Inflammatory macrophage treated with lipopolysaccharide for 4 hours (primary cell): ENCODE measurements at regions not wholly inside any gene's neighbourhood (a gene's known extent, or its start where the extent isn't known, plus 50 kb on each side); places are given as distances from the start of the nearest gene placed in this dataset.
"Not testable (repeated sequence)": the region's sequence is repeated elsewhere in the genome, so short reads cannot be mapped to it uniquely, and the experiment has no call there.

ENCODE experiments used
- DNase-seq: peaks from one replicate; pipeline ENCODE4 v3.0.0-alpha.2; 2020

DNA sequence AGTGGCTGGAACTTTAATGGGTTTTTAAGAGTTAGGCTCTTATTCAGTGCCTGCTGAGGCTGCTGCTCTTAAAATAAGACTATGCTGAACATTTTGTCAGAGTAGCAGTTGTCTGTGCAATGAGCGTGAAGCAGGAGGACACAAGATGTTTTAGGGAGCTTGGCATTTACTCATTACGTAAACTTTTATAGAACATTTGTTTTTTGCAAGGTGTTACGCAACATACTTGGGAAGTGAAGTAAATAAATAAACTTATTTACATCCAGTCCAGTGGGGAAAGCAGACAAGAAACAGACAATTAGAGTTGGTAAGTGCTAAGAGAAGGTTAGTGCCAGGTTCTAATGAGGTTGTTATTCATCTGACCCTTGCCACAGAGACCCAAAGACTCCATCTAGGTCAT lies 226.0 kb downstream of the HINT1 start:
- no peak for DNase-seq

DNA sequence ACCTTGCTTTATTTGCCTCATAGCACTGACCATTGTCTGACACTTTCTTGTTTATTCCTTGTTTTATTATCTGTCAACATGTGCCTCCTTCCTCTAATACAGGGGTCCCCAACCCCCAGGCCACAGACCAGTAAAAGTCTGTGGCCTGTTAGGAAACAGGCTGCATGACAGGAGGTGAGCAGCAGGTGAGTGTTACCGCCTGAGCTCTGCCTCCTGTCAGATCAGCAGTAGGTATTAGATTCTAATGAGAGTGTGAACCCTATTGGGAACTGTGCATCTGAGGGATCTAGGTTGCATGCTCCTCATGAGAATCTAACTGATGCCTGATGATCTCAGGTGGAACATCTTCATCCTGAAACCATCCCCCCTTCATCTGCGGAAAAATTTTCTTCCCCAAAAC lies 228.0 kb downstream of the HINT1 start:
- DNase-seq: no peak

DNA sequence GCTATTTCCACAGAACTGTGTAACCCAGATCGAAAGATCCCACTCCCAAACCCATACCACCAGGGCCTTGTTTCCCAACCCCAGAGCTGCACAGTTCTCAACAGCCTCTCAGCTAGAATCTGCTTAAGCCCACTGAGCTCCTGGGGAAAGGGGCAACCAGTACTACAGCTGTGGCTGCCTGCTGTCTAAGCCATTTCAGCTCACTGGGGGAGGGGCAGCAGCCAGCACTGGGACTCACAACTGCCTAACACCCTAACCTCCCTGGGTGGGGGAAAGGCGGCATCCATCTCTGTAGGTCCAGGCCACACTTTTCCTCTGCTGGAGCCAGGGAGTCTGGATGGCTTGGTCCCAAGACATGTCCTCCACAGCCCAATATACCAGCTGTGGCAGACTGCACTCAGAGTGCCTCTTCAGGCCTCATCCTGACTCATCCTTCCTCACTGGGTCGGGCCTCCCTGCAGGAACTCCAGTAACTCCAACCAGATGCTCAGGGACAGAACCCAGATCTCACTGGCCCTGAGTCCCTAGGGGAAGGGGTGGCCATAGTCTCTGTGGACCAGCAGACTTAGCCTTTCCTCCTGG lies 241.4 kb downstream of the HINT1 start:
- no peak for DNase-seq

DNA sequence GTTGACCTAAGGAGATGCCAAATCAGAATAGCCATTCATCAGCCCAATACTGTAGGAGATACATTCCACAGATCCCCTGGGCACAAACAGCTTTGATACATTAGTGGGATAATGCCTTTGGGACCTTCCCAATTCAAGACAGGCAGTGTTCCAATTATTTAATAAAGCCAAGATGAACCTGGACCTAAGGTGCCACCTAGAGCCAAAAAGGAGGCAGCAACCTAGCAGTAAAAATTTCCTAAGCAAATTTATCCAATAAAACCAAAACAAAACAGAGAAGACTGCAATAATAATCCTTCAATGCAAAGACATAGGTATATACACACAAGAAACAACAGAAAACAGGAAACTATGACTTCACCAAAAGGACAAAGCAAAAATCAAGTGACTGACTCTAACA lies 253.0 kb downstream of the HINT1 start:
- DNase-seq: no peak

DNA sequence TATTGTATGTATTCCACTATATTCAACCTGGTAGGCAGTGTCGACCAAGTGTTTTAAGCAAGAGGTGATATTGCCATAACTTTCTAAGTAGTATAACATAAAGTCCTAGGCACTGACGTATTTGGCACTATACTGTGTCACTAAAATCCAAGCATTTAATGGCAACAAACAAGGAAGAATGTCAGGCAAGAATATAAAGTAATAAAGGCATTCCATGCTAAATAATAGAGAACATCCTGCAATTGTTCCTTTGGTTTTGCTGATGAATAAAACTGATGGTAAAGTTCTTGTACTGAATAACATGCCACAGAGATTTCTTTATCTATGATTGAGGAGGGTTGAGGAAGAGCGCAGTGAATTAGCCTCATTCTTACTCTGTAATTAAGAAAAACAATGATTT lies 256.9 kb downstream of the HINT1 start:
- DNase-seq: no peak

DNA sequence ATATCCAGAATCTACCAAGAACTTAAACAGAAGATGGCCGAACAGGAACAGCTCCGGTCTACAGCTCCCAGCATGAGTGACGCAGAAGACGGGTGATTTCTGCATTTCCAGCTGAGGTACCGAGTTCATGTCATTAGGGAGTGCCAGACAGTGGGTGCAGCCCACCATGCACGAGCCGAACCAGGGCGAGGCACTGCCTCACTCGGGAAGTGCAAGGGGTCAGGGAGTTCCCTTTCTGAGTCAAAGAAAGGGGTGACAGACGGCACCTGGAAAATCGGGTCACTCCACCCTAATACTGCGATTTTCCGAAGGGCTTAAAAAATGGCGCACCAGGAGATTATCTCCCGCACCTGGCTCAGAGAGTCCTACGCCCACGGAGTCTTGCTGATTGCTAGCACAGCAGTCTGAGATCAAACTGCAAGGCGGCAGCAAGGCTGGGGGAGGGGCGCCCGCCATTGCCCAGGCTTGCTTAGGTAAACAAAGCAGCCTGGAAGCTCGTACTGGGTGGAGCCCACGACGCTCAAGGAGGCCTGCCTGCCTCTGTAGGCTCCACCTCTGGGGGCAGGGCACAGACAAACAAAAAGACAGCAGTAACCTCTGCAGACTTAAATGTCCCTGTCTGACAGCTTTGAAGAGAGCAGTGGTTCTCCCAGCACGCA lies 267.4 kb downstream of the HINT1 start:
- not testable (repeated sequence) for DNase-seq

DNA sequence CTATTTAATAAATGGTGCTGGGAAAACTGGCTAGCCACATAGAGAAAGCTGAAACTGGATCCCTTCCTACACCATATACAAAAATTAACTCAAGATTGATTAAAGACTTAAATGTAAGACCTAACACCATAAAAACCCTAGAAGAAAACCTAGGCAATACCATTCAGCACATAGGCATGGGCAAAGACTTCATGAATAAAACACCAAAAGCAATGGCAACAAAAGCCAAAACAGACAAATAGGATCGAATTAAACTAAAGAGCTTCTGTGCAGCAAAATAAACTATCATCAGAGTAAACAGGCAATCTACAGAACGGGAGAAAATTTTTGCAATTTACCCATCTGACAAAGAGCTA lies 267.9 kb downstream of the HINT1 start:
- not testable (repeated sequence) for DNase-seq

DNA sequence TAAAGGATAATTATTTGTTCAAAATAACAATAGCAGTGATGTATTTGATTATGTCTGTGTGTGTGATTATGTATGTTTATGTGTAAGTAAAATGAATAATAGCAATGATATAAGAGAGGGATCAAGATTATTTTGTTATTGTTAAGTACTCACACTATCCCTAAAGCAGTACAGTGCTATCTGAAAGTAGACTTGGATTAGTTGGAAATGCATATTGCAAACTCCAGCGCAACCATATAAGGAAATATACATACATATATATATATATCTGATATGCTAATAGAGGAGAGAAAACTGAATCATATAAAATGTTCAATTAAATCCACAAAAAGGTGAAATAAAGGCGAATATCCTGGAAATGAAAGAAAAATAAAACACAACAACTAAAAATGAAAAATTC lies 268.4 kb downstream of the HINT1 start:
- DNase-seq: no peak

DNA sequence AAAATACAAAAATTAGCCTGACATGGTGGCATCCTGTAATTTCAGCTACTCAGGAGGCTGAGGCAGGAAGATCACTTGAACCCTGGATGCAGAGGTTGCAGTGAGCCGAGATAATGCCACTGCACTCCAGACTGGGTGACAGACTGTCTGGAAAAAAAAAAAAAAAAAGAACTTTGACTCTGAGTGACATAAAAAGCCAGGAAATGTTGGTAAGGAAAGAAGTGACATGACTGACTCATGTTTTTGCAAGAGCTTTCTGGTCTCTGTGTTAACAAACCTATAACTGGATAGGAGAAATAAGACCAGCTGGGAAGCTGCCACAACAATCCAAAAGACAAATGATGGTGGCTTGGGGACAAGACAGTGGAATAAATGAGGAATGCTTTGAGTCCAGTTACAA lies 272.1 kb downstream of the HINT1 start:
- peak; percentile 56 for DNase-seq

DNA sequence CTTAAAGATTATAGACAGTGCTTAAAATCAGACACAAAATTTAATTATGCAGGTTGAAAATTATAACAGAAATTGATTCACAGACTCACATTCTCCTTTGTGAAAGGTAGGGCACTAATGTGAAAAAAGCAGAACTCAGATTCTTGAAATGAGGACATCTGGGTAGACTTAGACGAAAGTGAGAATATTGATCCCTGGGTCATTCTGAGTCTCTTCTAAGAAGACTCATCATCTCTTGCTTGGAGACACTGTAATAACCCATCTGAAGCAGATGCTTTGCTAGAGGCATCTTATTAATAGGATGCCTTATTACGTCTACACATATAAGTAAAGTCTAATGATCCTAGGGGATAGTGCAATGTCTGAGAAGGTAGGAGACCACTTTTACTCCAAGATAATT lies 274.4 kb downstream of the HINT1 start:
- no peak for DNase-seq

DNA sequence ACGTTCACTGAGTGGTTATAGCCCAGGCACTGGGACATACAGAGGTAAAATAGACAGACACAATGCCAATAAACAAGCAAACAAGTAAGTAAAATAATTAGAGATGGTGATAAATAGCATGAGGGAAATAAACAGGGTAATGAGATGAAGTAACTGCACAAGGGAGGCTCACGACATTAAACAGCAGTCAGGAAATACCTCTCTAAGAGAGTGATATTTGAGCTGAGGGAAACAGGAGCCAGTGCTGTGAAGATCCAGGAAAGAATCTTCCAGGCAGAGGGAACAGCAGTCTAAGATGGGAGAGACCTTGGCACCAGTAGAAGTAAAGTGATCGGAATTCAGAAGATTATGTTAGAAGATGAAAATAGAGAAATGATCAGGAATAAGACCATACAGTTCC lies 279.4 kb downstream of the HINT1 start:
- DNase-seq: no peak

DNA sequence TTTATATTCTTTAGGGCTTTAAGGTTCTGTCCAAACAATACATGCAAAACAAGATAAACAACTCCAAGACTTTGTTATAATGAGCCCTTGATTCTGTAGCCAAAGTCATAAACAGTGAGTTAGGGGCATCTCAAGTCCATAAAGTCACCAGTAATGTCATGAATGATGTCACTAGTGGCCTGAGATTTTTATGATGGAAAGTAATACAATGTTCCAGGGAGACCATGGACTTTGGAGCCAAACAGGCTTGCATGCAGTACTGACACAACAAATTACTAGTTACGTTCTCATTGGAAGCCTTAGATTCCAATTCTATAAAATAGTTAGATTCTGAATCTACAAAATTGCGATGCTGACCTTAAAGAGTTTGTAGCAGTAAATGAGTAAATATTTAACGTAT lies 280.0 kb downstream of the HINT1 start:
- no peak for DNase-seq

DNA sequence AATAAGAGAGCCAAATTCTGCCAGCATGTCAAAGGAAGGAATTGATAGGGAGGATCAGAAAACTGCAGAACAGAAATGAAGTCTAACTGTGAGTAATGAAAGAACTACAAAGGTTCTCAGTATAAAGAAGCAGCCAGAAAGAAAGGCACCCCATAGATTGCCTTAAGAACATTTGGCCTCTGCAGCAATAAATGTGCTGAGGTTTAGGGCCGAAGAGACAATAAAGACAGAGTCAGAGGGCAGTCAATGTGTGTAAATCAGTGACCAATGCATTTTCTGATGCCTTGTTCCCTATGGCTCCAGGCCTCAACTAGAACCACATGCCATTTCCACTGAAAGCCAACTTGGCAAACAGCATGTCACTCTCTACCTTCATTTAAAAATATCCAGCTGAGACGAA lies 281.0 kb downstream of the HINT1 start:
- DNase-seq: no peak

DNA sequence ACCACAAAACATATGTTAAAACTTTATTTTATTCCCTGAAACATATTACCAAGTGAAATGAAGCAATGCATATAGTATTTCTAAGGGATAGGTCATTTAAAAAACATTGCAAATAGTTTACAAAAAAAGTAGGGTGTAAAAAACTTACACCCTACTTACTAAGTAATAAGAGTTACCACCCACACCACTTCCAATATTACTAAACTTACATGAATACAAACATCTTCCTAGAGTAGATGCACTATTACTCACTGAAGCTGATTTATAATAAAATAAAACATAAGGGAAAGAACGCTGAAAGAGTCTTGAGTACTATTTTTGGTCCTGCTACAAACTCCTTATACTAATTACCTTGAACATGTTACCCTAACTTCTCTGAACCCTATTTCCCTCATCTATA lies 289.4 kb downstream of the HINT1 start:
- DNase-seq: no peak

DNA sequence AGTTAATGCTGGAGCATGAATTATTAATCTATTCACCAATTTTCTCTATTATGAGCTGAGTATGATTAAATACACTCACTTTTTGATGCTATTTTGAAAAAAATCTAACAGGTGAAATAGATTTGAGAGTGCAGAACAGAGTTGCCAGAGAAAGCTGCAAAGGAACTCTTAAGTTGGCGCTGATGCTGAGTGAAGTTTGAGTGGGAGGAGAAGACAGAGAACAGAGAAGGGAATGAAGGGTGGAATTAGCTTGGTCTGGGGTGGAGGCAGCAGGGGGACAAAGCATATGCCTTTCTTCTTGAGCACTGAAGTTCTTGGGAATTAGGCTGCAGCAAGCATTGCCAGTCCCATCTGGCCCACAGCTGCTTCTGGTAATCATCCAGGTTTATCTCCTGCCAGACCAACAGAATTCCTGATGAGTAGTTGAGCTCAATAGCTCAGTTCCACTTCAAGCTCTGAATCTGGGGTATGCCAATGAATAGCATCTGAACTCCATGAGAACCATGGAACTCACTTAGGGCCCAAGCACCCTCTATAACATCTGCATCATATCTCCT lies 290.1 kb downstream of the HINT1 start:
- no peak for DNase-seq

DNA sequence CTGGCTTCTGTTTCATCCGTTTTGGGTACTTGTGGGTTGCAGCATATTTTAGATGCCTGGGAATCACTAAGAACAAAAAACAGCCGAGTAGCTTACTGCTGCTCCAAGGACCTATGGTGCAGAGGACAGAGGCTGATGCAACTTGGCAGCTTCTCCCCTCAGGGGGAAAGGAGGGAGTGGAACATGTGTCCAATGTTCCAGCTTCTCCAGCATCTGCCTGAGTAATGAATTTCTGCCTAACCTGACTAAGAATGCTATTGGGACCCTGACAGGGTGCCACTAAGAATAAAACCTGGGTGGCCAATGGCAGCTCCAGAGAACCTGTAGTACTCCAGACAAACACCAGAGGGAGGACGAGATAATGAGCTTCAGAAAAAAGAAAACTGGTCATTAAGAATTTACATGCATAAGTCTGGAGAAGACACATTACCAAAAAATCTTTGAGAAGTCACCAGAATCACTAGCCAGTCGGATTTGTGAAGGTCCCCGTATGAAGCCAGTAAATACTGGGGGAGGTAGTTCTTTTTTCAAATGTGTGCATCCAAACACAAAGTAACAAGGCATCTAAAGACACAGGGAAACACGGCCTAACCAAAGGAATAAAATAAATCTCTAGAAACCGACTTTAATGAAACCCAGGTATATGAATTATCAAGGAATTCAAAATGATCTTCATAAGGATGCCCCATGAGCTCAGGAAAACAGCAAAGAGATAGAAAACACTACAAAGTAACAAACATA lies 293.5 kb downstream of the HINT1 start:
- DNase-seq: peak; percentile 32

DNA sequence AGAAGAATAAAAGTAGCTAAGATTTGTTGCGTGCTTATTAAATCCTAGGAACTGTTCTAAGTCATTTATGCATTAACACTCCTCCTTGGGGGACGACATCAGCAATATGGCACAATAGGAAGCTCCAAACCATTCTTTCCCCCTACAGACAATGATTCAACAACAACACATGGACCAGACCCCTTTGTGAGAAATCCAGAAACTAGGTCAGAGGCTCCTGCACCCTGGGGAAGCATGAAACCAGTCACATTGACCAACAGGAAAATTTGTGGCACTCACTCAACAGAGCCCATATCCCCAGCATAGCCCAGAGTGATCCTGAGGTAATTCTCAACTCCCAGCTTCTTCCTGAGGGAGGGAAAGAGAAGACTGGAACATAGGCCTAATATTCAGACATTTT lies 294.4 kb downstream of the HINT1 start:
- DNase-seq: peak; percentile 2

DNA sequence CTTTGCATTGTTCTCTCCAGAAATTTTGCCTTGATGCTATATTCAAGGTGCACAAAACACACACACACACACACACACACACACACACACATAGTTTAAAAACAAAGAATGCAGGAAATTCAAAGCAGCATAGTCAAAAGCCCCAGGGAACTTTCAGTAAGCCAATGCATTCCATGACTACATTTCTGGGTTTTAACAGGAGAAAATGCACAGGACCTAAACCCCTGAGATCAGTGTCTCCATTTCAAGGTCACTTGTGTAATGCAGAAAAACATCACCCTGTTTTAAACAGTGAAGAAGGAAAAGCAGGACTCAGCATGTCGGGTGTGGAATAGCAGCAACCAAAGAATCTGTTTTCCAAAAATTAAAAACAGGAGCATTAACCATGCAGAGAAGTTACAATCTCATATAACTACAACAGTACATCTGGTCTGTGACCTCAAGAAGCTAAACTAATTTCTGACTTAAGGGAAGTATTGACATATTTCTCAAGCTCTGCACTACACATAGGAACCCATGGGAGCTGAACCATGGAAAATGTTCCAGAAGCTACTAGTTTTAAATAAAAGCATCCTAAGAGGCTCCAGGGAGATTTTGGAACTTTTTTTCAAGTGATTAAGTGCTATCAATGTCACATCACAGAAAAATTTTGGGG lies 296.7 kb downstream of the HINT1 start:
- no peak for DNase-seq

DNA sequence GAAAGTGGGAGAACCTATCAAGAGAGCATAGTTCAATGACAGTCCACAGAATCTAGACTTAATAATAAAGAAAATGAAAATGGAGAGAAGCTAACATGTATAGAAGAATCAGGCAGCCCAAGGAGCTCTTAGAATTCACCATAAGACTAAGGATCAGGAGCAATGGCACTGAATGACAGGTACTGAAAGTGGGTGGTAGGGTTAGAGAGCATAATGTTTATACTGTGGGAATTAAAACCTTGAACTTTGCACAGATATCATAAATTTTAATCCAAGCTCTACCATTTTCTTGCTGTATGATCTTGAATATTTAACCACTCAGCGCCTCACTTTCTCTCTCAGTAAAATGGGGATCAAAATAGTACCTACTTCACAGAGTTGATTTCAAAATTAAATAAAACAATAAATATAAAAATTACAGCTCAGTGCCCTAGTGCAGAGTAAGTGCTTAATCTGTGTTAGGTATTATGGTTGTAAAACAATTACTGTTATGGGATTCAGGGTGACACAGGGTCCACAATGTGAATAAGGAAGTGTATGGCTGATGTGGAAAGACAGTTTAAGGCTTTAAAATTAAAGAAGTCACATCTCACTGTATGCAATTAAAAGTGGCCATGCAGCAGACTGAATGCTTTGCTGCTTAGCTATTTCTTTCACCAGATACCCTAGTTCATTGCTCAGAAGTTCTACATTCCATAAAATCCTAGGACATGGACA lies 319.8 kb downstream of the HINT1 start:
- DNase-seq: no peak

DNA sequence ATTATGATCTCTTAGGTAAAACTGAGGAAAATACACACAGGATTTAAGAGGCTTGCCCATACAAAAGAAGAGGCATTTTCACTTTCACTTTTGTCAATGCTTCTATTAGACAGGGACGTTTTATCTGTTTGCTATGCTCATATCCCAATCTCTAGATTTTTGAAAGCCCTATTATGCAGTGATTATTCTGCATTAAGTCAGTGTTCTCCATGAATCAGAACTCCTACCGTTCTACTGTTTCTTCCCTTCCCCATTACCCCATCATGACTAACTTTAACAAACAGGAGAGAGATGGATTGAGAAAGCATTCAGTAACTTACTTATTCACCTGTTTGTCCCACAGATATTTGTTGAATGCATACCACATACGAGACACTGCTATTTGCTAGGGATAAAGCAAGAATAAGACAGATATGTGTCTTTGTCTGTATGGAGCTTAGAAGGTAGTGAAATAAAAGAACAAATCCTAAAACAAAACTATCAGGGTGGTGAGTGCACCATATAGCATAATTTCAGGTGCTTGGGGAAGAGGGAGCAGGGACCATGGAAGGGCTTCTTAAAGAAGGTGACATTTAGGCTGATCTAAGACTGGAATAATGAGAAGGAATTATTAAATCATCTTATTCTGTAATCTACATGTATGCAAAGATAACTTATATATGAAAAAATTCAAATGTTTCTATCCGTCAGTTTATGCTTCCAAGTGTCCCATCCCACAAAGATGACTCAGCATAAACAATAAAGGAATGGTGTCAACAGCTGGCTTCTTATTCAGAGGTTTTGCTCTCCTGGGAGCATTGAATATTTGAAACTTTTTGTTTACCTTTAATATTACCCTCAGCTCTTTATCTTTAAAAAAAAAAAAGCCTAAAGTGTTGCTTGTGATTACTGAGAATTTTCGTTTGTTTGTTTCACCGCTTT lies 328.1 kb downstream of the HINT1 start:
- DNase-seq: peak; percentile 23

DNA sequence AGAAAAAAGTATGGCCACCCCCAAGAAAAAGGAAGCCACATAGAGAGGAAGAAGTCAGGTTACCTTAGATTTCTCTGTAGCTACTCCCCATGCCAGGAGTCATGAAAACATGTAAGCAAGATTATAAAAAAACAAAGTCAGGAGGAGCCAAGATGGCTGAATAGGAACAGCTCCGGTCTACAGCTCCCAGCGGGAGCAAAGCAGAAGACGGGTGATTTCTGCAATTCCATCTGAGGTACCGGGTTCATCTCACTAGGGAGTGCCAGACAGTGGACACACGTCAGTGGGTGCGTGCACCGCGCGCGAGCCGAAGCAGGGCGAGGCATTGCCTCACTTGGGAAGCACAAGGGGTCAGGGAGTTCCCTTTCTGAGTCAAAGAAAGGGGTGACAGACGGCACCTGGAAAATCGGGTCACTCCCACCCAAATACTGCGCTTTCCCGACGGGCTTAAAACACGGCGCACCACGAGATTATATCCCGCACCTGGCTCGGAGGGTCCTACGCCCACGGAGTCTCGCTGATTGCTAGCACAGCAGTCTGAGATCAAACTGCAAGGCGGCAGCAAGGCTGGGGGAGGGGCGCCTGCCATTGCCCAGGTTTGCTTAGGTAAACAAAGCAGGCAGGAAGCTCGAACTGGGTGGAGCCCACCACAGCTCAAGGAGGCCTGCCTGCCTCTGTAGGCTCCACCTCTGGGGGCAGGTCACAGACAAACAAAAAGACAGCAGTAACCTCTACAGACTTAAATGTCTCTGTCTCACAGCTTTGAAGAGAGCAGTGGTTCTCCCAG lies 347.3 kb downstream of the HINT1 start:
- DNase-seq: not testable (repeated sequence)
